Testis (tissue), 2 donors: ENCODE measurements at regions not wholly inside any gene's neighbourhood (a gene's known extent, or its start where the extent isn't known, plus 50 kb on each side); places are given as distances from the start of the nearest gene placed in this dataset.

Source experiments
- CTCF ChIP-seq, 3 experiments: fragments of 450-650 bp in 2 of 3; fragments of 200-600 bp in 1 of 3; sonication (generic) in 1 of 3; IDR thresholded peaks; one replicate each; pipeline ENCODE4 v1.5.1; 2016 to 2019; ENCODE audit warnings: antibody characterized with exemption in 3 of 3, mild to moderate bottlenecking in 2 of 3, moderate library complexity in 1 of 3
- POLR2A ChIP-seq: fragments of 450-650 bp; IDR thresholded peaks from one replicate; pipeline ENCODE4 v1.6.1; 2017; ENCODE audit warnings: antibody characterized with exemption, mild to moderate bottlenecking, moderate library complexity

- TF ChIP-seq CTCF (IDR thresholded peaks at IDR 0.05) (no peak), POLR2A (no peak)
Observed at GRCh38 chr5:175124821-175125220, 319.2 kb downstream of the DRD1 start.
